ENCODE measurements at regions not wholly inside any gene's neighbourhood (a gene's known extent, or its start where the extent isn't known, plus 50 kb on each side); places are given as distances from the start of the nearest gene placed in this dataset.
"Not testable (repeated sequence)": the region's sequence is repeated elsewhere in the genome, so short reads cannot be mapped to it uniquely, and the experiment has no call there.

- not testable (repeated sequence) for TF ChIP-seq EZH2 (IDR thresholded peaks at IDR 0.05; ENCODE audit: borderline replicate concordance, low read length); CTCF (IDR thresholded peaks at IDR 0.05; ENCODE audit: low read length)
Measured at GRCh38 chr9:85861882-85862281, 79.1 kb upstream of the NAA35 start.

Measured in OCI-LY1 (cell line).